22Rv1 (cell line): ENCODE measurements at regions not wholly inside any gene's neighbourhood (a gene's known extent, or its start where the extent isn't known, plus 50 kb on each side); places are given as distances from the start of the nearest gene placed in this dataset.
"Not testable (repeated sequence)": the region's sequence is repeated elsewhere in the genome, so short reads cannot be mapped to it uniquely, and the experiment has no call there.

Experiments used
- H3K27ac ChIP-seq: fragments of 450-650 bp; 2 replicates; pipeline ENCODE4 v1.5.1; 2017
- CTCF ChIP-seq: fragments of 450-650 bp; IDR thresholded peaks from 2 replicates; pipeline ENCODE4 v1.5.1; 2017; ENCODE audit warnings: mild to moderate bottlenecking
- ZFX ChIP-seq: fragments of 450-650 bp; IDR thresholded peaks from 2 replicates; pipeline ENCODE4 v1.6.1; 2017; ENCODE audit warnings: antibody characterized with exemption, borderline replicate concordance

- TF ChIP-seq ZFX (no peak), CTCF (no peak)
- H3K27ac ChIP-seq, result no peak overlapping the region
These were observed 98.9 kb upstream of the MAPRE2 start for GRCh38 chr18:34942276-34942675.

GRCh38 chr18:34942975-34943374, 98.2 kb upstream of the MAPRE2 start:
- no peak overlapping the region for H3K27ac ChIP-seq
- TF ChIP-seq CTCF (no peak; the same call in 1 of the 2 replicates), ZFX (no peak)

GRCh38 chr18:34943587-34943986, 97.6 kb upstream of the MAPRE2 start:
- no peak for TF ChIP-seq ZFX
- no peak for TF ChIP-seq CTCF
- H3K27ac ChIP-seq, result no peak overlapping the region

GRCh38 chr18:34947711-34948125, 93.5 kb upstream of the MAPRE2 start:
- no peak for TF ChIP-seq CTCF
- TF ChIP-seq ZFX, result no peak
- no peak overlapping the region for H3K27ac ChIP-seq

- H3K27ac ChIP-seq, result no peak overlapping the region
- TF ChIP-seq ZFX (no peak), CTCF (no peak)
These were observed 89.4 kb upstream of the MAPRE2 start for GRCh38 chr18:34951625-34952379.

- H3K27ac ChIP-seq, result no peak overlapping the region
- TF ChIP-seq CTCF (no peak), ZFX (no peak)
These were observed 88.0 kb upstream of the MAPRE2 start for GRCh38 chr18:34953212-34953611.

GRCh38 chr18:34955494-34955893, 85.7 kb upstream of the MAPRE2 start:
- H3K27ac ChIP-seq, result not testable (repeated sequence)

- no peak overlapping the region for H3K27ac ChIP-seq
- TF ChIP-seq CTCF (no peak), ZFX (no peak)
These were observed 84.5 kb upstream of the MAPRE2 start for GRCh38 chr18:34956663-34957062.
